Neural cell (in vitro differentiated cells): ENCODE measurements at regions not wholly inside any gene's neighbourhood (a gene's known extent, or its start where the extent isn't known, plus 50 kb on each side); places are given as distances from the start of the nearest gene placed in this dataset.

Source experiments
- H2AFZ ChIP-seq: fragments of 200-600, 300-800 bp; sonication (generic), shearing (Covaris generic); 2 replicates; pipeline ENCODE4 v1.6.0; 2014; ENCODE audit warnings: low read depth, mild to moderate bottlenecking, antibody characterized with exemption, low read length, moderate library complexity
- H3F3A ChIP-seq: fragments of 200-600 bp; shearing (Covaris generic); 2 replicates; pipeline ENCODE4 v1.6.1; 2016; ENCODE audit warnings: mild to moderate bottlenecking, moderate library complexity, mixed read lengths, antibody characterized with exemption, low read length; ENCODE audit not compliant: insufficient read depth, poor library complexity, severe bottlenecking
- H3K27ac ChIP-seq: fragments of 200-600, 300-800 bp; sonication (generic), shearing (Covaris generic); 2 replicates; pipeline ENCODE4 v1.5.1; 2014; ENCODE audit warnings: mild to moderate bottlenecking, low read length, moderate library complexity
- H3K27me3 ChIP-seq: fragments of 300-800, 200-600 bp; sonication (generic), shearing (Covaris generic); 2 replicates; pipeline ENCODE4 v1.6.0; 2014; ENCODE audit warnings: mild to moderate bottlenecking, low read depth, low read length, moderate library complexity; ENCODE audit not compliant: insufficient read depth
- H3K36me3 ChIP-seq: fragments of 300-800, 200-600 bp; sonication (generic), shearing (Covaris generic); 2 replicates; pipeline ENCODE4 v1.5.1; 2014; ENCODE audit warnings: mild to moderate bottlenecking, antibody characterized with exemption, low read length, moderate library complexity; ENCODE audit not compliant: insufficient read depth
- H3K4me2 ChIP-seq: fragments of 300-800, 200-600 bp; sonication (generic), shearing (Covaris generic); 2 replicates; pipeline ENCODE4 v1.6.0; 2014; ENCODE audit warnings: mild to moderate bottlenecking, low read length
- H3K4me3 ChIP-seq: fragments of 300-800, 200-600 bp; sonication (generic), shearing (Covaris generic); 2 replicates; pipeline ENCODE4 v1.5.1; 2014; ENCODE audit warnings: mild to moderate bottlenecking, low read length, moderate library complexity
- H3K79me2 ChIP-seq: fragments of 200-600 bp; shearing (Covaris generic); replicated peaks from 2 replicates; pipeline ENCODE4 v1.6.0; 2014; ENCODE audit warnings: mild to moderate bottlenecking, low read length, moderate library complexity; ENCODE audit not compliant: insufficient read depth
- H3K9ac ChIP-seq: fragments of 300-800, 200-600 bp; sonication (generic), shearing (Covaris generic); 2 replicates; pipeline ENCODE4 v1.6.1; 2016; ENCODE audit warnings: mild to moderate bottlenecking, low read length, mixed read lengths
- H3K9me2 ChIP-seq: fragments of 200-600 bp; shearing (Covaris generic); 2 replicates; pipeline ENCODE4 v1.6.1; 2016; ENCODE audit warnings: mild to moderate bottlenecking, low read length, mixed read lengths; ENCODE audit not compliant: insufficient read depth
- H3K9me3 ChIP-seq: fragments of 200-600, 300-800 bp; sonication (generic), shearing (Covaris generic); 2 replicates; pipeline ENCODE4 v1.6.1; 2016; ENCODE audit warnings: mild to moderate bottlenecking, mixed run types, low read length, moderate library complexity, mixed read lengths
- H4K20me1 ChIP-seq: fragments of 200-600 bp; shearing (Covaris generic); 2 replicates; pipeline ENCODE4 v1.6.1; 2016; ENCODE audit warnings: mild to moderate bottlenecking, mixed run types; ENCODE audit not compliant: insufficient read depth
- EP300 ChIP-seq: fragments of 450-650 bp; conservative IDR thresholded peaks from 2 replicates; pipeline ENCODE4 v1.6.1; 2014; ENCODE audit warnings: antibody characterized with exemption, mild to moderate bottlenecking, moderate library complexity; ENCODE audit not compliant: poor library complexity, severe bottlenecking
- EZH2 ChIP-seq: fragments of 200-600, 300-800 bp; shearing (Covaris generic), sonication (generic); IDR thresholded peaks from 2 replicates; pipeline ENCODE4 v1.6.1; 2014; ENCODE audit warnings: antibody characterized with exemption, low read length, borderline replicate concordance, mild to moderate bottlenecking; ENCODE audit not compliant: insufficient read depth, poor library complexity, severe bottlenecking
- MXI1 ChIP-seq: fragments of 450-650 bp; conservative IDR thresholded peaks from 2 replicates; pipeline ENCODE4 v1.6.1; 2014; ENCODE audit warnings: antibody characterized with exemption, mild to moderate bottlenecking; ENCODE audit not compliant: poor library complexity, severe bottlenecking
- POLR2AphosphoS5 ChIP-seq: IDR thresholded peaks from 2 replicates; pipeline ENCODE4 v1.6.1; 2012
- RAD21 ChIP-seq: fragments of 450-650 bp; conservative IDR thresholded peaks from 2 replicates; pipeline ENCODE4 v1.6.1; 2014; ENCODE audit warnings: antibody characterized with exemption, mild to moderate bottlenecking, moderate library complexity
- SMC3 ChIP-seq: fragments of 450-650 bp; conservative IDR thresholded peaks from 2 replicates; pipeline ENCODE4 v1.6.1; 2014; ENCODE audit warnings: antibody characterized with exemption, mild to moderate bottlenecking, moderate library complexity; ENCODE audit not compliant: poor library complexity
- TAF1 ChIP-seq: IDR thresholded peaks from 2 replicates; pipeline ENCODE4 v1.6.1; 2012; ENCODE audit warnings: low read depth
- TF ChIP-seq, protein P1 (sequence below): fragments of 450-650 bp; IDR thresholded peaks from 2 replicates; pipeline ENCODE4 v1.5.1; 2014; ENCODE audit warnings: antibody characterized with exemption, mild to moderate bottlenecking, moderate library complexity; ENCODE audit not compliant: poor library complexity, severe bottlenecking
- TF ChIP-seq, protein P2 (sequence below): IDR thresholded peaks from 2 replicates; pipeline ENCODE4 v1.6.1; 2012; ENCODE audit warnings: borderline replicate concordance

DNA sequence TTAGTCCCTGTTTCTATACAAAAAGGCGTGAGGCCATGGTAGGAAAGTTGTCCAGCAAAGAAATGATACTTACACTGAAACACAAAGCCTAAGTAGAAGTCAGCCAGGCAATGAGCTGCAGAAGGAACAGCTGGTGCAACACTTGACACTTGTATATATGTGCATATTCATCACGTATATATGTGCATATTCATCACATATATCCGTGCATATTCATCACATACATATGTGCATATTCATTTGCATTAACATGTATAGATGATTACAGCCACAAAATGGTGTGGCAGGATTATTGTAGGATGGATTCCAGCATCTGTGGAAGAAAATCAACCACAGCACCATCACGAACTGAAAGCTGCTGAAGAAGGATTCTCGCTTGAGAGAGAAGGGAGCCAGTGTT, 189.0 kb upstream of the RGS18 start (continued):
- TF ChIP-seq, protein P1, sequence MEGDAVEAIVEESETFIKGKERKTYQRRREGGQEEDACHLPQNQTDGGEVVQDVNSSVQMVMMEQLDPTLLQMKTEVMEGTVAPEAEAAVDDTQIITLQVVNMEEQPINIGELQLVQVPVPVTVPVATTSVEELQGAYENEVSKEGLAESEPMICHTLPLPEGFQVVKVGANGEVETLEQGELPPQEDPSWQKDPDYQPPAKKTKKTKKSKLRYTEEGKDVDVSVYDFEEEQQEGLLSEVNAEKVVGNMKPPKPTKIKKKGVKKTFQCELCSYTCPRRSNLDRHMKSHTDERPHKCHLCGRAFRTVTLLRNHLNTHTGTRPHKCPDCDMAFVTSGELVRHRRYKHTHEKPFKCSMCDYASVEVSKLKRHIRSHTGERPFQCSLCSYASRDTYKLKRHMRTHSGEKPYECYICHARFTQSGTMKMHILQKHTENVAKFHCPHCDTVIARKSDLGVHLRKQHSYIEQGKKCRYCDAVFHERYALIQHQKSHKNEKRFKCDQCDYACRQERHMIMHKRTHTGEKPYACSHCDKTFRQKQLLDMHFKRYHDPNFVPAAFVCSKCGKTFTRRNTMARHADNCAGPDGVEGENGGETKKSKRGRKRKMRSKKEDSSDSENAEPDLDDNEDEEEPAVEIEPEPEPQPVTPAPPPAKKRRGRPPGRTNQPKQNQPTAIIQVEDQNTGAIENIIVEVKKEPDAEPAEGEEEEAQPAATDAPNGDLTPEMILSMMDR = no peak
- TF ChIP-seq MXI1 = no peak

DNA sequence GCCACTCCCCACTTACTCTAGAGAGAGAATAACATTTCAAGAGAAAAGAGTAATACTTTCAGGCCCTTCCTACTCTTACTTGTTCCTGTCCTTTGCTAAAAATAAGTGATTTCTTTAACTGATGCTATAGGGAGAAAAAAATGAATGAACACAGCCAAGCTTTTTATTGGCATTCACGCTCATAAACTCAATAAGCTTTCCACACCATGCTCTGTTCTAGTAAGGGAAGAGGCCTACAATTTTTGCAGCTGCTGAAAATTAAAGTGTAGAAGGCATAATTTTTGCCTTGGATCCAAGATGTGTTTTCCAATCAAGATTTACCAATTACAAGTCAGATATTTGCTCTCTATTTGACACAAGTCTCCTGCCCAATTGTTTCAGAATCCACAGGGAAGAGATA, 188.1 kb upstream of the RGS18 start:
- H3K9me2 ChIP-seq = no peaks in the 10 kb centered on the region
- no peak overlapping the region for H3K4me2 ChIP-seq
- no peaks in the 10 kb centered on the region for H3K27me3 ChIP-seq
- no peak overlapping the region for H3K4me3 ChIP-seq
- H3K9me3 ChIP-seq = no peaks in the 10 kb centered on the region
- H3K9ac ChIP-seq = no peak overlapping the region
- no peaks in the 10 kb centered on the region for H3K36me3 ChIP-seq
- H3K27ac ChIP-seq = no peak overlapping the region
- no peaks in the 10 kb centered on the region for H3K79me2 ChIP-seq
- H3F3A ChIP-seq = no peaks in the 10 kb centered on the region
- no peaks in the 10 kb centered on the region for H4K20me1 ChIP-seq
- no peak overlapping the region for H2AFZ ChIP-seq
- TF ChIP-seq EZH2 = no peak
- TF ChIP-seq TAF1 = no peak
- TF ChIP-seq, protein P1 = no peak
- no peak for TF ChIP-seq EP300
- TF ChIP-seq MXI1 = no peak
- no peak for TF ChIP-seq POLR2AphosphoS5
- TF ChIP-seq, protein P2, sequence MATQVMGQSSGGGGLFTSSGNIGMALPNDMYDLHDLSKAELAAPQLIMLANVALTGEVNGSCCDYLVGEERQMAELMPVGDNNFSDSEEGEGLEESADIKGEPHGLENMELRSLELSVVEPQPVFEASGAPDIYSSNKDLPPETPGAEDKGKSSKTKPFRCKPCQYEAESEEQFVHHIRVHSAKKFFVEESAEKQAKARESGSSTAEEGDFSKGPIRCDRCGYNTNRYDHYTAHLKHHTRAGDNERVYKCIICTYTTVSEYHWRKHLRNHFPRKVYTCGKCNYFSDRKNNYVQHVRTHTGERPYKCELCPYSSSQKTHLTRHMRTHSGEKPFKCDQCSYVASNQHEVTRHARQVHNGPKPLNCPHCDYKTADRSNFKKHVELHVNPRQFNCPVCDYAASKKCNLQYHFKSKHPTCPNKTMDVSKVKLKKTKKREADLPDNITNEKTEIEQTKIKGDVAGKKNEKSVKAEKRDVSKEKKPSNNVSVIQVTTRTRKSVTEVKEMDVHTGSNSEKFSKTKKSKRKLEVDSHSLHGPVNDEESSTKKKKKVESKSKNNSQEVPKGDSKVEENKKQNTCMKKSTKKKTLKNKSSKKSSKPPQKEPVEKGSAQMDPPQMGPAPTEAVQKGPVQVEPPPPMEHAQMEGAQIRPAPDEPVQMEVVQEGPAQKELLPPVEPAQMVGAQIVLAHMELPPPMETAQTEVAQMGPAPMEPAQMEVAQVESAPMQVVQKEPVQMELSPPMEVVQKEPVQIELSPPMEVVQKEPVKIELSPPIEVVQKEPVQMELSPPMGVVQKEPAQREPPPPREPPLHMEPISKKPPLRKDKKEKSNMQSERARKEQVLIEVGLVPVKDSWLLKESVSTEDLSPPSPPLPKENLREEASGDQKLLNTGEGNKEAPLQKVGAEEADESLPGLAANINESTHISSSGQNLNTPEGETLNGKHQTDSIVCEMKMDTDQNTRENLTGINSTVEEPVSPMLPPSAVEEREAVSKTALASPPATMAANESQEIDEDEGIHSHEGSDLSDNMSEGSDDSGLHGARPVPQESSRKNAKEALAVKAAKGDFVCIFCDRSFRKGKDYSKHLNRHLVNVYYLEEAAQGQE = no peak
- no peak for TF ChIP-seq RAD21
- TF ChIP-seq SMC3 = no peak

DNA sequence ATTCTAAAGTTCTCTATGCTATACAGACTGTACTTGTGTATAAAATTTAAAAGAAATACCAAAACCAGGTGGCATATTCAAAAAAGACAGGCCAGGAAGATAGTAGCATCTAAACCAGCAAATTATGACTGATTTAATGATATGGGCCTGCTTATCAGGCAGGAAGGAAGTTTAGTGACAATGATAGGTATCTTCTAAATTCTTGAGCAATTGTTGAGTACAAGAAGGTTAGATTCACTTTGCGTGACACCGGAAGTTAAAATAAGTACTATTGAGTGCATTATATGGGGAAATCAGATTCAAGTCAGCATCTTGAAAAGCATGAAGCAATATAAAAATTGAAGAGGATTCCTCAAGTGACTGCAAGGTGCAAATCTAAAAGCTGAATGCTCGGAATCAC, 186.8 kb upstream of the RGS18 start:
- Histone ChIP-seq H3K9ac (no peak overlapping the region), H3K9me2 (no peaks in the 10 kb centered on the region), H4K20me1 (no peaks in the 10 kb centered on the region), H3K36me3 (no peaks in the 10 kb centered on the region), H3K4me3 (no peak overlapping the region), H2AFZ (no peak overlapping the region), H3K9me3 (no peaks in the 10 kb centered on the region), H3K4me2 (no peak overlapping the region), H3K27me3 (no peaks in the 10 kb centered on the region), H3K79me2 (no peaks in the 10 kb centered on the region), H3K27ac (no peak overlapping the region), H3F3A (no peaks in the 10 kb centered on the region)
- TF ChIP-seq EZH2 (no peak), TAF1 (no peak), EP300 (no peak), RAD21 (no peak), SMC3 (no peak), MXI1 (no peak), POLR2AphosphoS5 (no peak)
- TF ChIP-seq, protein P2 = no peak
- TF ChIP-seq, protein P1 = no peak
